Central memory CD8-positive, alpha-beta T cell (primary cell): ENCODE measurements at regions not wholly inside any gene's neighbourhood (a gene's known extent, or its start where the extent isn't known, plus 50 kb on each side); places are given as distances from the start of the nearest gene placed in this dataset.
"Not testable (repeated sequence)": the region's sequence is repeated elsewhere in the genome, so short reads cannot be mapped to it uniquely, and the experiment has no call there.

ENCODE experiments used
- ATAC-seq: fragments of 150-1000 bp; cut with Tn5 transposase; replicated peaks from 2 replicates; pipeline ENCODE4 v1.10.0; 2022; ENCODE audit warnings: mild to moderate bottlenecking, moderate FRiP score, moderate number of reproducible peaks; ENCODE audit not compliant: poor library complexity, severe bottlenecking; ENCODE audit errors: extremely low read depth
- DNase-seq, 2 donors: peaks; one replicate each; pipeline ENCODE4 v3.0.0; 2021; ENCODE audit warnings: low spot score in 2 of 2
- H3K27ac Mint-ChIP-seq: one replicate; pipeline ENCODE4 v1.8.0; 2022; ENCODE audit warnings: low read depth, mild to moderate bottlenecking, moderate library complexity, mixed read lengths
- H3K27me3 Mint-ChIP-seq: one replicate; pipeline ENCODE4 v1.8.0; 2022; ENCODE audit warnings: mixed read lengths
- H3K36me3 Mint-ChIP-seq: one replicate; pipeline ENCODE4 v1.8.0; 2022; ENCODE audit warnings: mild to moderate bottlenecking, moderate library complexity, mixed read lengths; ENCODE audit not compliant: insufficient read depth
- H3K4me1 Mint-ChIP-seq: one replicate; pipeline ENCODE4 v1.8.0; 2022; ENCODE audit warnings: mixed read lengths
- H3K4me3 Mint-ChIP-seq: one replicate; pipeline ENCODE4 v1.8.0; 2022; ENCODE audit warnings: mild to moderate bottlenecking, moderate library complexity, mixed read lengths
- H3K9me3 Mint-ChIP-seq: one replicate; pipeline ENCODE4 v1.8.0; 2022; ENCODE audit warnings: mixed read lengths

- DNase-seq (no peak), ATAC-seq (no peak)
- no peaks in the 10 kb centered on the region for H3K9me3 Mint-ChIP-seq
- no peaks in the 10 kb centered on the region for H3K36me3 Mint-ChIP-seq
- H3K27me3 Mint-ChIP-seq: peaks cover 17% of the 10 kb centered on the region
- H3K4me1 Mint-ChIP-seq: no peaks in the 10 kb centered on the region
- H3K4me3 Mint-ChIP-seq: no peak overlapping the region
- no peak overlapping the region for H3K27ac Mint-ChIP-seq
Measured at GRCh38 chr5:56745864-56746263, 69.5 kb upstream of the MAP3K1 start.

- Mint-ChIP-seq H3K27me3 (peaks cover 23% of the 10 kb centered on the region), H3K27ac (no peak overlapping the region), H3K9me3 (no peaks in the 10 kb centered on the region), H3K36me3 (no peaks in the 10 kb centered on the region), H3K4me1 (peaks cover 13% of the 10 kb centered on the region), H3K4me3 (no peak overlapping the region)
- ATAC-seq (no peak), DNase-seq (no peak)
Measured at GRCh38 chr5:56740868-56741267, 74.5 kb upstream of the MAP3K1 start.

GRCh38 chr5:56739990-56740389 lies 75.4 kb upstream of the MAP3K1 start:
- peaks cover 14% of the 10 kb centered on the region for H3K4me1 Mint-ChIP-seq
- no peaks in the 10 kb centered on the region for H3K9me3 Mint-ChIP-seq
- no peak overlapping the region for H3K27ac Mint-ChIP-seq
- peaks cover 23% of the 10 kb centered on the region for H3K27me3 Mint-ChIP-seq
- no peaks in the 10 kb centered on the region for H3K36me3 Mint-ChIP-seq
- H3K4me3 Mint-ChIP-seq: no peak overlapping the region
- ATAC-seq (no peak), DNase-seq (no peak)

GRCh38 chr5:56737951-56738606 lies 77.3 kb upstream of the MAP3K1 start:
- no peak for DNase-seq
- no peak overlapping the region for H3K27ac Mint-ChIP-seq
- no peak overlapping the region for H3K4me3 Mint-ChIP-seq
- peaks cover 19% of the 10 kb centered on the region for H3K4me1 Mint-ChIP-seq
- no peak for ATAC-seq
- no peaks in the 10 kb centered on the region for H3K9me3 Mint-ChIP-seq
- peaks cover 17% of the 10 kb centered on the region for H3K27me3 Mint-ChIP-seq
- no peaks in the 10 kb centered on the region for H3K36me3 Mint-ChIP-seq

- Mint-ChIP-seq H3K27ac (no peak overlapping the region), H3K36me3 (no peaks in the 10 kb centered on the region), H3K27me3 (peaks cover 11% of the 10 kb centered on the region), H3K4me3 (no peak overlapping the region), H3K4me1 (peaks cover 19% of the 10 kb centered on the region), H3K9me3 (no peaks in the 10 kb centered on the region)
- DNase-seq (no peak), ATAC-seq (no peak)
Measured at GRCh38 chr5:56737002-56737621, 78.2 kb upstream of the MAP3K1 start.

GRCh38 chr5:56735849-56736641 lies 79.3 kb upstream of the MAP3K1 start:
- DNase-seq (no peak), ATAC-seq (peak; percentile 14)
- Mint-ChIP-seq H3K4me1 (peaks cover 19% of the 10 kb centered on the region), H3K27me3 (peaks cover 9% of the 10 kb centered on the region), H3K4me3 (no peak overlapping the region), H3K27ac (peak overlapping the region; percentile 19), H3K36me3 (no peaks in the 10 kb centered on the region), H3K9me3 (no peaks in the 10 kb centered on the region)

GRCh38 chr5:56734091-56734694 lies 81.2 kb upstream of the MAP3K1 start:
- ATAC-seq (no peak), DNase-seq (no peak)
- Mint-ChIP-seq H3K4me1 (peaks cover 19% of the 10 kb centered on the region), H3K27me3 (no peaks in the 10 kb centered on the region), H3K36me3 (no peaks in the 10 kb centered on the region), H3K4me3 (no peak overlapping the region), H3K27ac (no peak overlapping the region), H3K9me3 (no peaks in the 10 kb centered on the region)

- ATAC-seq: no peak
- Mint-ChIP-seq H3K27me3 (no peaks in the 10 kb centered on the region), H3K36me3 (no peaks in the 10 kb centered on the region), H3K27ac (no peak overlapping the region), H3K4me1 (peaks cover 19% of the 10 kb centered on the region), H3K4me3 (no peak overlapping the region), H3K9me3 (no peaks in the 10 kb centered on the region)
- DNase-seq: no peak
Measured at GRCh38 chr5:56733580-56733979, 81.8 kb upstream of the MAP3K1 start.

- ATAC-seq: no peak
- DNase-seq: no peak
- Mint-ChIP-seq H3K27ac (no peak overlapping the region), H3K4me3 (no peak overlapping the region), H3K36me3 (no peaks in the 10 kb centered on the region), H3K9me3 (no peaks in the 10 kb centered on the region), H3K27me3 (no peaks in the 10 kb centered on the region), H3K4me1 (peaks cover 19% of the 10 kb centered on the region)
Measured at GRCh38 chr5:56732121-56732520, 83.2 kb upstream of the MAP3K1 start.

- H3K4me3 Mint-ChIP-seq, H3K27ac Mint-ChIP-seq, H3K36me3 Mint-ChIP-seq, H3K27me3 Mint-ChIP-seq, ATAC-seq, H3K9me3 Mint-ChIP-seq, DNase-seq: not testable (repeated sequence)
- peaks cover 12% of the 10 kb centered on the region for H3K4me1 Mint-ChIP-seq
Measured at GRCh38 chr5:56731473-56731872, 83.9 kb upstream of the MAP3K1 start.

GRCh38 chr5:56729488-56729887 lies 85.9 kb upstream of the MAP3K1 start:
- DNase-seq: no peak
- no peaks in the 10 kb centered on the region for H3K9me3 Mint-ChIP-seq
- peak; percentile 36 for ATAC-seq
- peak overlapping the region; percentile 16 for H3K27ac Mint-ChIP-seq
- H3K4me3 Mint-ChIP-seq: no peak overlapping the region
- H3K27me3 Mint-ChIP-seq: peaks cover 6% of the 10 kb centered on the region
- H3K4me1 Mint-ChIP-seq: peaks cover 5% of the 10 kb centered on the region
- H3K36me3 Mint-ChIP-seq: no peaks in the 10 kb centered on the region

- H3K36me3 Mint-ChIP-seq: no peaks in the 10 kb centered on the region
- H3K9me3 Mint-ChIP-seq: no peaks in the 10 kb centered on the region
- peaks cover 20% of the 10 kb centered on the region for H3K27me3 Mint-ChIP-seq
- H3K4me1 Mint-ChIP-seq: no peaks in the 10 kb centered on the region
- DNase-seq: no peak
- no peak overlapping the region for H3K27ac Mint-ChIP-seq
- no peak overlapping the region for H3K4me3 Mint-ChIP-seq
- ATAC-seq: no peak
Measured at GRCh38 chr5:56725711-56726411, 89.5 kb upstream of the MAP3K1 start.
